ENCODE measurements at regions not wholly inside any gene's neighbourhood (a gene's known extent, or its start where the extent isn't known, plus 50 kb on each side); places are given as distances from the start of the nearest gene placed in this dataset.

DNA sequence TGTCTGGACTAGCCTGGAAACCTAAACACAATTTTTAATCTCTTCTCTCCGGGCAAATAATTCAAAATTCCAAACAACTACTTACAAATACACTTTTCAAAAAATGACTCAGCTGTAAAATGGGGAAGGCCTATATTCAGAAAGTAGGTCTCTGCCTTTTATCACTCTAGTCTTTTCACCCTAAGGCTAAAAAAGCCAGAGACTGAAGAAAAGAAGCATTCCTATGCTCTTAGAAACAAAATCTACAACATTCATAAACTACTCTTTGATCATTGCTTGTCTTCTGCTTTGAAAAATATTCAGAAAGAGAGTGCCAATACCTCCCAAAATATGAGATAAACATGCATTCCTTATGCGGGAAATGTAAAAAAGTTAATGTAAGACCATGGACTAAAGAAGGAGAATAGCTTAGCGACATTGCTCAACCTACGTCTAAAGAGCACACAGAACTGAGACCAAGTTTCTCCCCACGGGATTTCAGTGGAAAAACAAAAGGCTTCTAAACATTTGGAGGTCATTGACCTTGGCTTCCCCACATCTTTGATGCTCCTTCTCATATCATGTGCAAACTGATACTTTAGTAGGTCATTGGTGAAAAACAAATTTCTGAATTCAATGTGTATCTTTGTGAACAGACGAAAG lies 74.4 kb upstream of the EPB41L3 start:
- TF ChIP-seq, protein P1, sequence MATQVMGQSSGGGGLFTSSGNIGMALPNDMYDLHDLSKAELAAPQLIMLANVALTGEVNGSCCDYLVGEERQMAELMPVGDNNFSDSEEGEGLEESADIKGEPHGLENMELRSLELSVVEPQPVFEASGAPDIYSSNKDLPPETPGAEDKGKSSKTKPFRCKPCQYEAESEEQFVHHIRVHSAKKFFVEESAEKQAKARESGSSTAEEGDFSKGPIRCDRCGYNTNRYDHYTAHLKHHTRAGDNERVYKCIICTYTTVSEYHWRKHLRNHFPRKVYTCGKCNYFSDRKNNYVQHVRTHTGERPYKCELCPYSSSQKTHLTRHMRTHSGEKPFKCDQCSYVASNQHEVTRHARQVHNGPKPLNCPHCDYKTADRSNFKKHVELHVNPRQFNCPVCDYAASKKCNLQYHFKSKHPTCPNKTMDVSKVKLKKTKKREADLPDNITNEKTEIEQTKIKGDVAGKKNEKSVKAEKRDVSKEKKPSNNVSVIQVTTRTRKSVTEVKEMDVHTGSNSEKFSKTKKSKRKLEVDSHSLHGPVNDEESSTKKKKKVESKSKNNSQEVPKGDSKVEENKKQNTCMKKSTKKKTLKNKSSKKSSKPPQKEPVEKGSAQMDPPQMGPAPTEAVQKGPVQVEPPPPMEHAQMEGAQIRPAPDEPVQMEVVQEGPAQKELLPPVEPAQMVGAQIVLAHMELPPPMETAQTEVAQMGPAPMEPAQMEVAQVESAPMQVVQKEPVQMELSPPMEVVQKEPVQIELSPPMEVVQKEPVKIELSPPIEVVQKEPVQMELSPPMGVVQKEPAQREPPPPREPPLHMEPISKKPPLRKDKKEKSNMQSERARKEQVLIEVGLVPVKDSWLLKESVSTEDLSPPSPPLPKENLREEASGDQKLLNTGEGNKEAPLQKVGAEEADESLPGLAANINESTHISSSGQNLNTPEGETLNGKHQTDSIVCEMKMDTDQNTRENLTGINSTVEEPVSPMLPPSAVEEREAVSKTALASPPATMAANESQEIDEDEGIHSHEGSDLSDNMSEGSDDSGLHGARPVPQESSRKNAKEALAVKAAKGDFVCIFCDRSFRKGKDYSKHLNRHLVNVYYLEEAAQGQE (IDR thresholded peaks at IDR 0.05; ENCODE audit: insufficient read depth in 1 of 2, low read depth in 2 of 2, low read length in 1 of 2): no peak
- TF ChIP-seq, protein P2, sequence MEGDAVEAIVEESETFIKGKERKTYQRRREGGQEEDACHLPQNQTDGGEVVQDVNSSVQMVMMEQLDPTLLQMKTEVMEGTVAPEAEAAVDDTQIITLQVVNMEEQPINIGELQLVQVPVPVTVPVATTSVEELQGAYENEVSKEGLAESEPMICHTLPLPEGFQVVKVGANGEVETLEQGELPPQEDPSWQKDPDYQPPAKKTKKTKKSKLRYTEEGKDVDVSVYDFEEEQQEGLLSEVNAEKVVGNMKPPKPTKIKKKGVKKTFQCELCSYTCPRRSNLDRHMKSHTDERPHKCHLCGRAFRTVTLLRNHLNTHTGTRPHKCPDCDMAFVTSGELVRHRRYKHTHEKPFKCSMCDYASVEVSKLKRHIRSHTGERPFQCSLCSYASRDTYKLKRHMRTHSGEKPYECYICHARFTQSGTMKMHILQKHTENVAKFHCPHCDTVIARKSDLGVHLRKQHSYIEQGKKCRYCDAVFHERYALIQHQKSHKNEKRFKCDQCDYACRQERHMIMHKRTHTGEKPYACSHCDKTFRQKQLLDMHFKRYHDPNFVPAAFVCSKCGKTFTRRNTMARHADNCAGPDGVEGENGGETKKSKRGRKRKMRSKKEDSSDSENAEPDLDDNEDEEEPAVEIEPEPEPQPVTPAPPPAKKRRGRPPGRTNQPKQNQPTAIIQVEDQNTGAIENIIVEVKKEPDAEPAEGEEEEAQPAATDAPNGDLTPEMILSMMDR (IDR thresholded peaks at IDR 0.05): no peak
- TF ChIP-seq SIN3A (IDR thresholded peaks at IDR 0.05; ENCODE audit: borderline replicate concordance, insufficient read depth, low read depth, low read length) (no peak), POLR2AphosphoS5 (IDR thresholded peaks at IDR 0.05; ENCODE audit: low read depth, low read length) (no peak), TCF7L2 (IDR thresholded peaks at IDR 0.05; ENCODE audit: low read depth, low read length) (no peak)

All from Panc1 (cell line).